ENCODE measurements at regions not wholly inside any gene's neighbourhood (a gene's known extent, or its start where the extent isn't known, plus 50 kb on each side); places are given as distances from the start of the nearest gene placed in this dataset.

DNA sequence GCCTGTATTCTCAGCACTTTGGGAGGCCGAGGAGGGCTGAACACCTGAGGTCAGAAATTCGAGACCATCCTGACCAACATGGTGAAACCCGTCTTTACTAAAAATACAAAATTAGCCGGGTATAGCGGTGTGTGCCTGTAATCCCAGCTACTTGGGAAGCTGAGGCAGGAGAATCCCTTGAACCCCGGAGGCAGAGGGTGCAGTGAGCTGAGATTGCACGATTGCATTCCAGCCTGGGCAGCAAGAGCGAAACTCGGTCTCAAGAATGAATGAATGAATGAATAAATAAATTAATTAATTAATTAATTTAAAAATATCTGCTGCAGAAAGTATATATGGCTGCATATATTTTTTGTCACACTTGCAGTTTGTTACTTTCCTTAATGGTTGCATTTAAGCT lies 781.8 kb downstream of the DNAJB9 start:
- no peak overlapping the region for H3K4me3 ChIP-seq (replicated peaks; ENCODE audit: insufficient read depth, low read length)
- H3K27me3 ChIP-seq (ENCODE audit: insufficient read depth, poor library complexity, severe bottlenecking): no peaks in the 10 kb centered on the region
- TF ChIP-seq, protein P1, sequence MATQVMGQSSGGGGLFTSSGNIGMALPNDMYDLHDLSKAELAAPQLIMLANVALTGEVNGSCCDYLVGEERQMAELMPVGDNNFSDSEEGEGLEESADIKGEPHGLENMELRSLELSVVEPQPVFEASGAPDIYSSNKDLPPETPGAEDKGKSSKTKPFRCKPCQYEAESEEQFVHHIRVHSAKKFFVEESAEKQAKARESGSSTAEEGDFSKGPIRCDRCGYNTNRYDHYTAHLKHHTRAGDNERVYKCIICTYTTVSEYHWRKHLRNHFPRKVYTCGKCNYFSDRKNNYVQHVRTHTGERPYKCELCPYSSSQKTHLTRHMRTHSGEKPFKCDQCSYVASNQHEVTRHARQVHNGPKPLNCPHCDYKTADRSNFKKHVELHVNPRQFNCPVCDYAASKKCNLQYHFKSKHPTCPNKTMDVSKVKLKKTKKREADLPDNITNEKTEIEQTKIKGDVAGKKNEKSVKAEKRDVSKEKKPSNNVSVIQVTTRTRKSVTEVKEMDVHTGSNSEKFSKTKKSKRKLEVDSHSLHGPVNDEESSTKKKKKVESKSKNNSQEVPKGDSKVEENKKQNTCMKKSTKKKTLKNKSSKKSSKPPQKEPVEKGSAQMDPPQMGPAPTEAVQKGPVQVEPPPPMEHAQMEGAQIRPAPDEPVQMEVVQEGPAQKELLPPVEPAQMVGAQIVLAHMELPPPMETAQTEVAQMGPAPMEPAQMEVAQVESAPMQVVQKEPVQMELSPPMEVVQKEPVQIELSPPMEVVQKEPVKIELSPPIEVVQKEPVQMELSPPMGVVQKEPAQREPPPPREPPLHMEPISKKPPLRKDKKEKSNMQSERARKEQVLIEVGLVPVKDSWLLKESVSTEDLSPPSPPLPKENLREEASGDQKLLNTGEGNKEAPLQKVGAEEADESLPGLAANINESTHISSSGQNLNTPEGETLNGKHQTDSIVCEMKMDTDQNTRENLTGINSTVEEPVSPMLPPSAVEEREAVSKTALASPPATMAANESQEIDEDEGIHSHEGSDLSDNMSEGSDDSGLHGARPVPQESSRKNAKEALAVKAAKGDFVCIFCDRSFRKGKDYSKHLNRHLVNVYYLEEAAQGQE (IDR thresholded peaks at IDR 0.05; ENCODE audit: insufficient replicate concordance, low read depth): no peak
- TF ChIP-seq POLR2AphosphoS5 (IDR thresholded peaks at IDR 0.05; ENCODE audit: low read depth): no peak
- no peak for TF ChIP-seq GABPA (IDR thresholded peaks at IDR 0.05; ENCODE audit: low read depth)
- no peak for TF ChIP-seq SPI1 (IDR thresholded peaks at IDR 0.05; ENCODE audit: borderline replicate concordance, low read depth)
- TF ChIP-seq, protein P2, sequence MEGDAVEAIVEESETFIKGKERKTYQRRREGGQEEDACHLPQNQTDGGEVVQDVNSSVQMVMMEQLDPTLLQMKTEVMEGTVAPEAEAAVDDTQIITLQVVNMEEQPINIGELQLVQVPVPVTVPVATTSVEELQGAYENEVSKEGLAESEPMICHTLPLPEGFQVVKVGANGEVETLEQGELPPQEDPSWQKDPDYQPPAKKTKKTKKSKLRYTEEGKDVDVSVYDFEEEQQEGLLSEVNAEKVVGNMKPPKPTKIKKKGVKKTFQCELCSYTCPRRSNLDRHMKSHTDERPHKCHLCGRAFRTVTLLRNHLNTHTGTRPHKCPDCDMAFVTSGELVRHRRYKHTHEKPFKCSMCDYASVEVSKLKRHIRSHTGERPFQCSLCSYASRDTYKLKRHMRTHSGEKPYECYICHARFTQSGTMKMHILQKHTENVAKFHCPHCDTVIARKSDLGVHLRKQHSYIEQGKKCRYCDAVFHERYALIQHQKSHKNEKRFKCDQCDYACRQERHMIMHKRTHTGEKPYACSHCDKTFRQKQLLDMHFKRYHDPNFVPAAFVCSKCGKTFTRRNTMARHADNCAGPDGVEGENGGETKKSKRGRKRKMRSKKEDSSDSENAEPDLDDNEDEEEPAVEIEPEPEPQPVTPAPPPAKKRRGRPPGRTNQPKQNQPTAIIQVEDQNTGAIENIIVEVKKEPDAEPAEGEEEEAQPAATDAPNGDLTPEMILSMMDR (IDR thresholded peaks at IDR 0.05; ENCODE audit: insufficient read depth, low read length): no peak
- no peak overlapping the region for H3K27ac ChIP-seq (replicated peaks)
- DNase-seq (ENCODE audit: low read depth in 1 of 2, low spot score in 1 of 2): no peak

DNA sequence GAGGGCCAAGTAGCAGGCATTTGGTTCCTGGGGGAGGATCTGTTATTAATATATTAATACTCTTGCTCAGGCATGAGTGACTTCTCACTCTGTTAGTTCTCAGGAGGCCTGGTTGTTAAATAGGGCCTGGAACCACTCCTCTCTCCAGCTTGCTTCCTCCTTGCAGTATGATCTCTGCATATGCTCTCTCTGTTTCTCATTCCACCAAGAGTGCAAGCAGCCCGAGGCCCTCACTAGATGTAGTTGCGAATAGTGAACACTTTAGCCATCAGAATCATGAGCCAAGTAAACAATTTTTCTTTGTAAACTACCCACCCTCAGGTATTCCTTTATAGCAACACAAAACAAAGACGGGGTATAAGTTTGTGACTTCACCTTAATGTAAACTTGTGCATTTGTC lies 784.3 kb downstream of the DNAJB9 start:
- no peak for DNase-seq (ENCODE audit: low read depth in 1 of 2, low spot score in 1 of 2)
- H3K4me3 ChIP-seq (replicated peaks; ENCODE audit: insufficient read depth, low read length): no peak overlapping the region
- H3K27me3 ChIP-seq (ENCODE audit: insufficient read depth, poor library complexity, severe bottlenecking): no peaks in the 10 kb centered on the region
- H3K27ac ChIP-seq (replicated peaks): no peak overlapping the region
- no peak for TF ChIP-seq SPI1 (IDR thresholded peaks at IDR 0.05; ENCODE audit: borderline replicate concordance, low read depth)
- no peak for TF ChIP-seq GABPA (IDR thresholded peaks at IDR 0.05; ENCODE audit: low read depth)
- TF ChIP-seq, protein P2 (IDR thresholded peaks at IDR 0.05; ENCODE audit: insufficient read depth, low read length): no peak
- TF ChIP-seq, protein P1 (IDR thresholded peaks at IDR 0.05; ENCODE audit: insufficient replicate concordance, low read depth): no peak
- TF ChIP-seq POLR2AphosphoS5 (IDR thresholded peaks at IDR 0.05; ENCODE audit: low read depth): no peak

DNA sequence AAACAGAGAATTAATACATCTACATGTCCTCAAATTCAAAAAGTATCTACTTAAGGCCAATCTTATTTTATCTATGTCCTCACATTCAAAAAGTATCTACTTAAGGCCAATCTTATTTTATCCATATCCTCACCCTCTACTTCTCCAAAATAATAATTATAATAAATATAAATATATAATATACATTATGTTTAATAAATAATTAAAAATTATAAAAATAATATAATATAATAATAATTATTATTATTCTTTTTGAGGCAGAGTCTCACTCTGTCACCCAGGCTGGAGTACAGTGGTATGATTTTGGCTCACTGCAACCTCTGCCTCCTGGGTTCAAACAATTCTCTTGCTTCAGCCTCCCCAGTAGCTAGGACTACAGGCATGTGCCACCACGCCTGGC lies 784.9 kb downstream of the DNAJB9 start:
- Histone ChIP-seq H3K27me3 (ENCODE audit: insufficient read depth, poor library complexity, severe bottlenecking) (no peaks in the 10 kb centered on the region), H3K4me3 (replicated peaks; ENCODE audit: insufficient read depth, low read length) (no peak overlapping the region), H3K27ac (replicated peaks) (no peak overlapping the region)
- no peak for DNase-seq (ENCODE audit: low read depth in 1 of 2, low spot score in 1 of 2)
- TF ChIP-seq GABPA (IDR thresholded peaks at IDR 0.05; ENCODE audit: low read depth): no peak
- no peak for TF ChIP-seq SPI1 (IDR thresholded peaks at IDR 0.05; ENCODE audit: borderline replicate concordance, low read depth)
- TF ChIP-seq POLR2AphosphoS5 (IDR thresholded peaks at IDR 0.05; ENCODE audit: low read depth): no peak

DNA sequence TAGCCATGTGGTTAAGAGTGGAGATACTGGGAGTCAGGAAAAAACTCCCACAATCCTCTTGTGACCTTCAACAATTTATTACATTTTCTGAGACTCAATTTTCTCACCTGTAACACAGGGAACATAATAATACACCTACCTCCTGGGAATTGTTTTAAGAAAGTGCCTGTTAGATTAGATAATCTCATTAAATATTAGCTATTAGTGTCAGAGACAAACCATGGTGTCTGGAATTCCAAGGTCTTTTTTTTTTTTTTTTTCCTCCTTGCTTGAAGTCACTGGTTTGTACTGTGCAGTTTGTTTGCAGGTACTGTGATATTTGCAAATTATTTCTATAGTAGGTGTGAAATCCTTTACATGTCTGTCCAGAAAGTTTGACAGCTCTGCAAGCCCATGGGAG lies 806.1 kb downstream of the DNAJB9 start:
- TF ChIP-seq GABPA (IDR thresholded peaks at IDR 0.05; ENCODE audit: low read depth): no peak
- no peak for TF ChIP-seq SPI1 (IDR thresholded peaks at IDR 0.05; ENCODE audit: borderline replicate concordance, low read depth)
- TF ChIP-seq, protein P2 (IDR thresholded peaks at IDR 0.05; ENCODE audit: insufficient read depth, low read length): no peak
- TF ChIP-seq, protein P1 (IDR thresholded peaks at IDR 0.05; ENCODE audit: insufficient replicate concordance, low read depth): no peak
- TF ChIP-seq POLR2AphosphoS5 (IDR thresholded peaks at IDR 0.05; ENCODE audit: low read depth): no peak
- Histone ChIP-seq H3K4me3 (replicated peaks; ENCODE audit: insufficient read depth, low read length) (no peak overlapping the region), H3K27ac (replicated peaks) (no peak overlapping the region), H3K27me3 (ENCODE audit: insufficient read depth, poor library complexity, severe bottlenecking) (no peaks in the 10 kb centered on the region)
- no peak for DNase-seq (ENCODE audit: low read depth in 1 of 2, low spot score in 1 of 2)

Data from HL-60 (cell line).